H9 (cell line): ENCODE measurements at regions not wholly inside any gene's neighbourhood (a gene's known extent, or its start where the extent isn't known, plus 50 kb on each side); places are given as distances from the start of the nearest gene placed in this dataset.

Experiments used
- DNase-seq: peaks from one replicate; pipeline ENCODE4 v3.0.0-alpha.2; 2017
- H2AFZ ChIP-seq: one replicate; pipeline ENCODE4 v1.6.1; 2013; ENCODE audit warnings: mild to moderate bottlenecking, low read length, control low read depth, moderate library complexity
- H2AK5ac ChIP-seq: 2 replicates; pipeline ENCODE4 v1.6.1; 2013; ENCODE audit warnings: low read length, control low read depth, mixed read lengths; ENCODE audit not compliant: insufficient read length
- H2BK120ac ChIP-seq: one replicate; pipeline ENCODE4 v1.6.1; 2013; ENCODE audit warnings: low read depth, mild to moderate bottlenecking, low read length, control low read depth, inconsistent platforms; ENCODE audit not compliant: poor library complexity, severe bottlenecking
- H2BK12ac ChIP-seq: 2 replicates; pipeline ENCODE4 v1.6.1; 2013; ENCODE audit warnings: low read length, control low read depth, mixed read lengths, low read depth; ENCODE audit not compliant: insufficient read length
- H2BK15ac ChIP-seq: 2 replicates; pipeline ENCODE4 v1.6.1; 2013; ENCODE audit warnings: low read depth, low read length, control low read depth
- H2BK20ac ChIP-seq: one replicate; pipeline ENCODE4 v1.6.1; 2013; ENCODE audit warnings: low read depth, mild to moderate bottlenecking, low read length, control low read depth, inconsistent platforms; ENCODE audit not compliant: poor library complexity, severe bottlenecking
- H2BK5ac ChIP-seq: 2 replicates; pipeline ENCODE4 v1.6.1; 2013; ENCODE audit warnings: low read length, control low read depth, mixed read lengths; ENCODE audit not compliant: insufficient read length
- H3K14ac ChIP-seq: 2 replicates; pipeline ENCODE4 v1.6.1; 2013; ENCODE audit warnings: low read length, control low read depth; ENCODE audit not compliant: insufficient read depth
- H3K18ac ChIP-seq: 2 replicates; pipeline ENCODE4 v1.6.1; 2013; ENCODE audit warnings: low read depth, mild to moderate bottlenecking, mixed read lengths, low read length, control low read depth; ENCODE audit not compliant: insufficient read length
- H3K23ac ChIP-seq: 2 replicates; pipeline ENCODE4 v1.6.1; 2013; ENCODE audit warnings: low read length, control low read depth, mixed read lengths, low read depth; ENCODE audit not compliant: insufficient read length
- H3K23me2 ChIP-seq: 2 replicates; pipeline ENCODE4 v1.6.1; 2013; ENCODE audit warnings: low read depth, mild to moderate bottlenecking, mixed read lengths, low read length, control low read depth; ENCODE audit not compliant: insufficient read length, poor library complexity, severe bottlenecking
- H3K27ac ChIP-seq: 2 replicates; pipeline ENCODE4 v1.5.1; 2013; ENCODE audit warnings: low read length, control low read depth, mixed read lengths, low read depth; ENCODE audit not compliant: insufficient read length
- H3K27me3 ChIP-seq: 2 replicates; pipeline ENCODE4 v1.6.1; 2013; ENCODE audit warnings: low read length, control low read depth, inconsistent platforms; ENCODE audit not compliant: insufficient read depth
- H3K4ac ChIP-seq: 2 replicates; pipeline ENCODE4 v1.6.1; 2013; ENCODE audit warnings: low read depth, mild to moderate bottlenecking, control low read depth, inconsistent platforms, low read length, moderate library complexity
- H3K4me1 ChIP-seq: 2 replicates; pipeline ENCODE4 v1.6.1; 2013; ENCODE audit warnings: low read length, control low read depth, inconsistent platforms; ENCODE audit not compliant: insufficient read depth
- H3K4me2 ChIP-seq: 2 replicates; pipeline ENCODE4 v1.6.1; 2013; ENCODE audit warnings: low read length, control low read depth, mixed read lengths; ENCODE audit not compliant: insufficient read length, insufficient read depth
- H3K56ac ChIP-seq: 2 replicates; pipeline ENCODE4 v1.6.1; 2013; ENCODE audit warnings: low read depth, mild to moderate bottlenecking, mixed read lengths, low read length, control low read depth; ENCODE audit not compliant: insufficient read length
- H3K79me1 ChIP-seq: 2 replicates; pipeline ENCODE4 v1.6.1; 2013; ENCODE audit warnings: low read depth, mild to moderate bottlenecking, moderate library complexity, low read length, control low read depth, inconsistent platforms; ENCODE audit not compliant: insufficient read depth, poor library complexity, severe bottlenecking
- H3K79me2 ChIP-seq: 2 replicates; pipeline ENCODE4 v1.6.1; 2013; ENCODE audit warnings: low read length, control low read depth, inconsistent platforms; ENCODE audit not compliant: insufficient read depth
- H3K9ac ChIP-seq: 2 replicates; pipeline ENCODE4 v1.6.1; 2013; ENCODE audit warnings: low read length, control low read depth, mixed read lengths; ENCODE audit not compliant: insufficient read length; ENCODE audit errors: extremely low read depth
- H3K9me3 ChIP-seq: one replicate; pipeline ENCODE4 v1.6.1; 2013; ENCODE audit warnings: low read depth, low read length, inconsistent platforms; ENCODE audit not compliant: control insufficient read depth
- H3T11ph ChIP-seq: one replicate; pipeline ENCODE4 v1.6.1; 2013; ENCODE audit warnings: mild to moderate bottlenecking, low read length, control low read depth, inconsistent platforms
- H4K20me1 ChIP-seq: one replicate; pipeline ENCODE4 v1.6.1; 2013; ENCODE audit not compliant: control insufficient read depth, insufficient read length, insufficient read depth
- H4K5ac ChIP-seq: 2 replicates; pipeline ENCODE4 v1.6.1; 2013; ENCODE audit warnings: low read depth, mild to moderate bottlenecking, mixed read lengths, low read length, control low read depth; ENCODE audit not compliant: insufficient read length
- H4K8ac ChIP-seq: replicated peaks from 2 replicates; pipeline ENCODE4 v1.6.1; 2013; ENCODE audit warnings: low read length, control low read depth, mixed read lengths, low read depth; ENCODE audit not compliant: insufficient read length
- H4K91ac ChIP-seq: 2 replicates; pipeline ENCODE4 v1.6.1; 2013; ENCODE audit warnings: low read depth, mild to moderate bottlenecking, moderate library complexity, mixed read lengths, low read length, control low read depth; ENCODE audit not compliant: insufficient read length
- H3K27ac Mint-ChIP-seq, 3 experiments: 2 replicates in 2 of 3; 3 replicates in 1 of 3; pipeline ENCODE4 v1.8.0; 2020 to 2021; ENCODE audit warnings: mixed read lengths in 3 of 3, mild to moderate bottlenecking in 1 of 3, moderate library complexity in 1 of 3
- H3K27me3 Mint-ChIP-seq: 2 replicates; pipeline ENCODE4 v1.8.0; 2021; ENCODE audit warnings: low read depth, mild to moderate bottlenecking, moderate library complexity, mixed read lengths
- H3K36me3 Mint-ChIP-seq, 3 experiments: 2 replicates in 2 of 3; 3 replicates in 1 of 3; pipeline ENCODE4 v1.8.0; 2020 to 2021; ENCODE audit warnings: low read depth in 3 of 3, mixed read lengths in 3 of 3; ENCODE audit not compliant: insufficient read depth in 1 of 3
- H3K4me1 Mint-ChIP-seq, 2 experiments: 2 replicates each; pipeline ENCODE4 v1.8.0; 2020; ENCODE audit warnings: mixed read lengths in 2 of 2
- H3K4me3 Mint-ChIP-seq, 2 experiments: 2 replicates in 1 of 2; 3 replicates in 1 of 2; pipeline ENCODE4 v1.8.0; 2020 to 2021; ENCODE audit warnings: mild to moderate bottlenecking in 2 of 2, mixed read lengths in 2 of 2, moderate library complexity in 1 of 2
- H3K9me3 Mint-ChIP-seq, 2 experiments: 2 replicates in 1 of 2; 3 replicates in 1 of 2; pipeline ENCODE4 v1.8.0; 2020; ENCODE audit warnings: mild to moderate bottlenecking in 2 of 2, mixed read lengths in 2 of 2, moderate library complexity in 1 of 2
- CTCF ChIP-seq: fragments of 200-600 bp; sonication (generic); conservative IDR thresholded peaks from 3 replicates; pipeline ENCODE4 v1.8.0; 2021; ENCODE audit warnings: antibody characterized with exemption, mild to moderate bottlenecking
- WGBS: extraction: QIAGEN DNeasy Blood & Tissue Kit; methylation state at CpG from one replicate; pipeline ENCODE4 v1.1.7; 2013; ENCODE audit warnings: missing lambda C conversion rate, low lambda C conversion rate, mixed read lengths; ENCODE audit not compliant: insufficient read length; ENCODE audit errors: extremely low coverage; 5-methylcytosine and 5-hydroxymethylcytosine counted together

DNA sequence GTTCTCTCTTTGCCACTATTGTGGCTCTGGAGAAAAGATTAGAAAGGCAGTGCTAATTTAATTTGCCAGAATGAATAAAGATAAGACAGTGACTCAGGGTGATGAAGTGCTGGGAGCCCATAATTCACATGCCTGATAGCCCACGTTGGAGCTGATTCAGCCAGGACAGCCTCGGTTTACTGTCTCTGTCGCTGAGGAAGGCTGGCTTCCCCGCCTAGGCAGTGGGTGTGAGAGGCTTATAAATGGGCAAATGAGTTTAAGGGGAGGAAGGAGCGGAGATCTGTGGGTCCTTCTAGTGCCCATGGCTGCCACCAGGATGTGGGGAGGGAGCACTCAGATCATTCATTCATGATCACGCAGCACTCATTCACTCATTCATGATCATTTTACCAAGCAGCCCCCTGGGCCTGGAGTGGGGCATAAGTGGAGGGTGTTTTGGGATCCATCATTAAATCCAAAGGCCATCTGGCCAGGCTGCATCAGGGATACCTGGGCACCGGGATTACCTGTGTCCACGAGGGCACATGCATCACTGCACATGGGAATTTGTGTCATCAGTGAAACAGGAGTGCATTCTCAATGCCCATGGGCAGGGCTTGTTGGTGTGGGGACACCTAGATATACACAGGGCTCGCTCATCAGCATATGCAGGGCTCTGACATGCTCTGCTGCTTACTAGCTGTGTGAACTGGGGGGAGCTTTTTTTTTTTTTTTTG, 315.4 kb downstream of the MATN1 start:
- H4K5ac ChIP-seq = no peak overlapping the region
- H2BK20ac ChIP-seq = no peak overlapping the region
- H3K23me2 ChIP-seq = no peaks in the 10 kb centered on the region
- no peak overlapping the region for H3K4me2 ChIP-seq
- WGBS = no CpG with 5 or more reads among the region's 9 CpGs
- H3K79me1 ChIP-seq = no peaks in the 10 kb centered on the region
- no peak overlapping the region for H3K56ac ChIP-seq
- H4K8ac ChIP-seq = no peak overlapping the region
- no peak overlapping the region for H3K4ac ChIP-seq
- H3K27me3 ChIP-seq = no peaks in the 10 kb centered on the region
- DNase-seq = peak; percentile 5
- no peak overlapping the region for H2BK15ac ChIP-seq
- no peak overlapping the region for H2BK5ac ChIP-seq
- Mint-ChIP-seq H3K36me3 (no peaks in the 10 kb centered on the region; a peak in 1 of 7 replicates), H3K4me3 (no peak overlapping the region), H3K27ac (no peak overlapping the region), H3K4me1 (peaks cover 15 to 24% of the 10 kb centered on the region in 2 experiments), H3K9me3 (no peaks in the 10 kb centered on the region), H3K27me3 (peaks cover 3% of the 10 kb centered on the region)
- H2AFZ ChIP-seq = no peak overlapping the region
- no peak overlapping the region for H3K9ac ChIP-seq
- H3K14ac ChIP-seq = no peak overlapping the region
- no peak overlapping the region for H3T11ph ChIP-seq
- H2BK12ac ChIP-seq = no peak overlapping the region
- no peak for TF ChIP-seq CTCF
- no peak overlapping the region for H2BK120ac ChIP-seq
- H2AK5ac ChIP-seq = no peak overlapping the region
- H3K9me3 ChIP-seq = no peaks in the 10 kb centered on the region
- H3K18ac ChIP-seq = no peak overlapping the region
- no peak overlapping the region for H4K91ac ChIP-seq
- H4K20me1 ChIP-seq = no peaks in the 10 kb centered on the region
- no peak overlapping the region for H3K27ac ChIP-seq
- no peaks in the 10 kb centered on the region for H3K79me2 ChIP-seq
- H3K23ac ChIP-seq = no peak overlapping the region
- no peaks in the 10 kb centered on the region for H3K4me1 ChIP-seq
